GM21381 (cell line): ENCODE measurements at regions not wholly inside any gene's neighbourhood (a gene's known extent, or its start where the extent isn't known, plus 50 kb on each side); places are given as distances from the start of the nearest gene placed in this dataset.
"Not testable (repeated sequence)": the region's sequence is repeated elsewhere in the genome, so short reads cannot be mapped to it uniquely, and the experiment has no call there.

Experiments
- ATAC-seq: cut with Tn5 transposase; IDR thresholded peaks from one replicate; pipeline ENCODE4 v1.9.1; 2021; ENCODE audit warnings: mild to moderate bottlenecking, moderate library complexity; ENCODE audit not compliant: unreplicated experiment

- no peak for ATAC-seq
Observed at GRCh38 chr18:5721924-5722323, 173.4 kb downstream of the TMEM200C start.

- no peak for ATAC-seq
Observed at GRCh38 chr18:5720132-5720531, 175.2 kb downstream of the TMEM200C start.

- no peak for ATAC-seq
Observed at GRCh38 chr18:5717256-5717655, 173.5 kb upstream of the EPB41L3 start.

- ATAC-seq = no peak
Observed at GRCh38 chr18:5710676-5711075, 166.9 kb upstream of the EPB41L3 start.

- ATAC-seq = no peak
Observed at GRCh38 chr18:5710235-5710634, 166.4 kb upstream of the EPB41L3 start.

GRCh38 chr18:5709476-5710095 is 165.8 kb upstream of the EPB41L3 start:
- no peak for ATAC-seq

GRCh38 chr18:5707586-5707985 is 163.8 kb upstream of the EPB41L3 start:
- no peak for ATAC-seq

GRCh38 chr18:5705393-5705792 is 161.6 kb upstream of the EPB41L3 start:
- ATAC-seq = no peak

- ATAC-seq = no peak
Observed at GRCh38 chr18:5704847-5705246, 161.1 kb upstream of the EPB41L3 start.

- ATAC-seq = not testable (repeated sequence)
Observed at GRCh38 chr18:5702016-5702415, 158.2 kb upstream of the EPB41L3 start.

GRCh38 chr18:5693699-5694294 is 150.0 kb upstream of the EPB41L3 start:
- ATAC-seq = no peak

- ATAC-seq = no peak
Observed at GRCh38 chr18:5678779-5679406, 135.1 kb upstream of the EPB41L3 start.

GRCh38 chr18:5678278-5678677 is 134.5 kb upstream of the EPB41L3 start:
- ATAC-seq = no peak

GRCh38 chr18:5673616-5674015 is 129.8 kb upstream of the EPB41L3 start:
- no peak for ATAC-seq

- ATAC-seq = no peak
Observed at GRCh38 chr18:5669585-5669984, 125.8 kb upstream of the EPB41L3 start.

GRCh38 chr18:5668087-5668715 is 124.4 kb upstream of the EPB41L3 start:
- no peak for ATAC-seq

GRCh38 chr18:5667356-5667755 is 123.6 kb upstream of the EPB41L3 start:
- ATAC-seq = no peak

GRCh38 chr18:5662586-5663090 is 118.8 kb upstream of the EPB41L3 start:
- no peak for ATAC-seq

- no peak for ATAC-seq
Observed at GRCh38 chr18:5661179-5661578, 117.4 kb upstream of the EPB41L3 start.

GRCh38 chr18:5653802-5654201 is 110.0 kb upstream of the EPB41L3 start:
- no peak for ATAC-seq

- no peak for ATAC-seq
Observed at GRCh38 chr18:5651736-5652135, 107.9 kb upstream of the EPB41L3 start.

- no peak for ATAC-seq
Observed at GRCh38 chr18:5649439-5649838, 105.6 kb upstream of the EPB41L3 start.
